LNCAP (cell line): ENCODE measurements at regions not wholly inside any gene's neighbourhood (a gene's known extent, or its start where the extent isn't known, plus 50 kb on each side); places are given as distances from the start of the nearest gene placed in this dataset.

Experiments
- CTCF ChIP-seq: fragments of 450-650 bp; IDR thresholded peaks from 2 replicates; pipeline ENCODE4 v1.5.1; 2017; ENCODE audit warnings: mild to moderate bottlenecking

GRCh38 chr3:194023501-194024280, 112.3 kb upstream of the HES1 start:
- TF ChIP-seq CTCF: no peak

GRCh38 chr3:194025119-194025518, 110.8 kb upstream of the HES1 start:
- TF ChIP-seq CTCF: no peak

GRCh38 chr3:194025951-194026350, 110.0 kb upstream of the HES1 start:
- no peak for TF ChIP-seq CTCF

GRCh38 chr3:194028434-194029004, 107.4 kb upstream of the HES1 start:
- TF ChIP-seq CTCF: no peak

GRCh38 chr3:194029846-194030245, 106.1 kb upstream of the HES1 start:
- no peak for TF ChIP-seq CTCF

GRCh38 chr3:194030372-194030771, 105.6 kb upstream of the HES1 start:
- TF ChIP-seq CTCF: no peak

- no peak for TF ChIP-seq CTCF
Observed at GRCh38 chr3:194031349-194031748, 104.6 kb upstream of the HES1 start.
